HCT116 (cell line): ENCODE measurements at regions not wholly inside any gene's neighbourhood (a gene's known extent, or its start where the extent isn't known, plus 50 kb on each side); places are given as distances from the start of the nearest gene placed in this dataset.

Experiments
- ATAC-seq: fragments of 200-7000 bp; cut with Tn5 transposase; 2 replicates; pipeline ENCODE4 v1.9.1; 2020; ENCODE audit warnings: mild to moderate bottlenecking, moderate library complexity
- BruUV-seq: library from RNA; stranded (reverse); fragments of 400-500 nt; replicated peaks from 2 replicates; lab custom pipeline; 2021; lab: Mats Ljungman, UMichigan
- CTCF ChIA-PET: fragments of 300-600 bp; sonication (Branson Sonifier 250); formaldehyde crosslinking; loops from one replicate; lab custom pipeline; 2021; ENCODE audit warnings: antibody characterized with exemption; lab: Charles Lee
- POLR2A ChIA-PET: fragments of 300-600, 350-600 bp; sonication (Branson Sonifier 250); formaldehyde crosslinking; loops from one replicate; lab custom pipeline; 2021; ENCODE audit warnings: antibody characterized with exemption; lab: Charles Lee
- RAD21 ChIA-PET, 2 experiments: fragments of 300-600 bp; sonication (Branson Sonifier 250); formaldehyde crosslinking; loops; one replicate each; lab custom pipeline; 2023; ENCODE audit warnings: low total read pairs in 2 of 2; ENCODE audit not compliant: uncharacterized antibody in 2 of 2, unreplicated experiment in 2 of 2, low non-redundant PET in 1 of 2; lab: Charles Lee
- DNase-seq: peaks from one replicate; pipeline ENCODE4 v3.0.0-alpha.2; 2010; ENCODE audit warnings: low read depth, low spot score
- H2AFZ ChIP-seq: fragments of 200-600 bp; shearing (Covaris generic), sonication (generic); 2 replicates; pipeline ENCODE4 v1.6.1; 2017; ENCODE audit warnings: low read depth, mixed run types, mixed read lengths, antibody characterized with exemption, low read length; ENCODE audit not compliant: poor library complexity, severe bottlenecking
- H3K27ac ChIP-seq: 2 replicates; pipeline ENCODE4 v1.5.1; 2012; ENCODE audit warnings: low read depth, low read length
- H3K27me3 ChIP-seq: fragments of 200-600 bp; sonication (generic); 2 replicates; pipeline ENCODE4 v1.6.1; 2016; ENCODE audit warnings: mixed run types, low read length, mixed read lengths; ENCODE audit not compliant: insufficient read depth
- H3K36me3 ChIP-seq, 2 experiments: fragments of 200-500 bp in 1 of 2; fragments of 200-600 bp in 1 of 2; sonication (Bioruptor generic) in 1 of 2; sonication (generic) in 1 of 2; 2 replicates each; pipeline versions ENCODE4 v1.5.1 to v1.6.1; 2014 to 2016; ENCODE audit warnings: low read length in 2 of 2, inconsistent platforms in 1 of 2, mixed read lengths in 1 of 2, mixed run types in 1 of 2; ENCODE audit not compliant: insufficient read depth in 2 of 2, control insufficient read depth in 1 of 2
- H3K4me1 ChIP-seq, 2 experiments: fragments of 200-600 bp in 1 of 2; sonication (generic) in 1 of 2; 2 replicates each; pipeline versions ENCODE4 v1.5.1 to v1.6.1; 2012 to 2017; ENCODE audit warnings: low read length in 2 of 2, inconsistent platforms in 1 of 2, mild to moderate bottlenecking in 1 of 2, mixed read lengths in 1 of 2, mixed run types in 1 of 2, moderate library complexity in 1 of 2; ENCODE audit not compliant: insufficient read depth in 2 of 2, control insufficient read depth in 1 of 2
- H3K4me2 ChIP-seq: fragments of 200-600 bp; sonication (generic); 2 replicates; pipeline ENCODE4 v1.6.1; 2017; ENCODE audit warnings: mixed run types, low read length, mixed read lengths
- H3K4me3 ChIP-seq, 2 experiments: fragments of 200-600 bp in 1 of 2; sonication (generic) in 1 of 2; replicated peaks in 1 of 2; 2 replicates each; pipeline ENCODE4 v1.5.1; 2011 to 2016; ENCODE audit warnings: low read length in 2 of 2, control low read depth in 1 of 2, low read depth in 1 of 2, mild to moderate bottlenecking in 1 of 2, mixed read lengths in 1 of 2, mixed run types in 1 of 2
- H3K79me2 ChIP-seq: fragments of 200-600 bp; sonication (generic); 2 replicates; pipeline ENCODE4 v1.6.1; 2017; ENCODE audit warnings: mild to moderate bottlenecking, mixed run types, low read length, moderate library complexity, mixed read lengths; ENCODE audit not compliant: insufficient read depth
- H3K9ac ChIP-seq: fragments of 200-600 bp; sonication (generic); 2 replicates; pipeline ENCODE4 v1.6.1; 2016; ENCODE audit warnings: low read length, mixed read lengths
- H3K9me2 ChIP-seq: fragments of 200-600 bp; sonication (generic), shearing (Covaris generic); 2 replicates; pipeline ENCODE4 v1.6.1; 2017; ENCODE audit warnings: mixed run types, mild to moderate bottlenecking, moderate library complexity; ENCODE audit not compliant: insufficient read depth
- H3K9me3 ChIP-seq, 2 experiments: fragments of 200-500 bp in 1 of 2; fragments of 200-600 bp in 1 of 2; sonication (Bioruptor generic) in 1 of 2; sonication (generic) in 1 of 2; 2 replicates each; pipeline ENCODE4 v1.6.1; 2014 to 2017; ENCODE audit warnings: low read length in 2 of 2, mixed read lengths in 2 of 2, inconsistent platforms in 1 of 2, low read depth in 1 of 2, mild to moderate bottlenecking in 1 of 2, mixed run types in 1 of 2, moderate library complexity in 1 of 2; ENCODE audit not compliant: control insufficient read depth in 1 of 2, insufficient read depth in 1 of 2
- H4K20me1 ChIP-seq: fragments of 200-600 bp; sonication (generic), shearing (Covaris generic); 2 replicates; pipeline ENCODE4 v1.6.1; 2017; ENCODE audit warnings: mixed run types, mild to moderate bottlenecking, moderate library complexity; ENCODE audit not compliant: insufficient read depth
- CBX3 ChIP-seq: IDR thresholded peaks from 2 replicates; pipeline ENCODE4 v1.6.1; 2012; ENCODE audit warnings: low read depth
- EGR1 ChIP-seq: IDR thresholded peaks from 2 replicates; pipeline ENCODE4 v1.6.1; 2012; ENCODE audit warnings: low read depth
- ELF1 ChIP-seq: IDR thresholded peaks from 2 replicates; pipeline ENCODE4 v1.6.1; 2012; ENCODE audit warnings: low read depth, borderline replicate concordance
- POLR2A ChIP-seq: IDR thresholded peaks from 2 replicates; pipeline ENCODE4 v1.7.0; 2011; ENCODE audit warnings: borderline replicate concordance; ENCODE audit not compliant: insufficient read depth, insufficient read length; ENCODE audit errors: extremely low read depth
- POLR2AphosphoS5 ChIP-seq: IDR thresholded peaks from 2 replicates; pipeline ENCODE4 v1.6.1; 2011; ENCODE audit warnings: mild to moderate bottlenecking, low read depth, low read length, moderate library complexity
- SIN3A ChIP-seq: IDR thresholded peaks from 2 replicates; pipeline ENCODE4 v1.6.1; 2012; ENCODE audit warnings: low read depth
- YY1 ChIP-seq: IDR thresholded peaks from 2 replicates; pipeline ENCODE4 v1.6.1; 2011; ENCODE audit warnings: low read length, low read depth, moderate library complexity, mild to moderate bottlenecking; ENCODE audit not compliant: insufficient replicate concordance; ENCODE audit errors: extremely low read depth
- ZFX ChIP-seq: fragments of 450-650 bp; IDR thresholded peaks from 2 replicates; pipeline ENCODE4 v1.6.1; 2017
- intact Hi-C: fragments of 100-400 bp; cut with micrococcal nuclease; formaldehyde crosslinking; loops from 2 replicates; pipeline ENCODE4 v1.10.0; 2022
- TF ChIP-seq, protein P1 (sequence below), 3 experiments: fragments of 200-600 bp in 1 of 3; sonication (generic) in 1 of 3; IDR thresholded peaks in 2 of 3; conservative IDR thresholded peaks in 1 of 3; 2 replicates each; pipeline ENCODE4 v1.5.1; 2012 to 2017; ENCODE audit warnings: low read depth in 2 of 3, low read length in 2 of 3, antibody characterized with exemption in 1 of 3, borderline replicate concordance in 1 of 3, control low read depth in 1 of 3, mild to moderate bottlenecking in 1 of 3, mixed read lengths in 1 of 3, mixed run types in 1 of 3, moderate library complexity in 1 of 3; ENCODE audit not compliant: insufficient read depth in 1 of 3
- TF ChIP-seq, protein P2 (sequence below): IDR thresholded peaks from 2 replicates; pipeline ENCODE4 v1.6.1; 2012

DNA sequence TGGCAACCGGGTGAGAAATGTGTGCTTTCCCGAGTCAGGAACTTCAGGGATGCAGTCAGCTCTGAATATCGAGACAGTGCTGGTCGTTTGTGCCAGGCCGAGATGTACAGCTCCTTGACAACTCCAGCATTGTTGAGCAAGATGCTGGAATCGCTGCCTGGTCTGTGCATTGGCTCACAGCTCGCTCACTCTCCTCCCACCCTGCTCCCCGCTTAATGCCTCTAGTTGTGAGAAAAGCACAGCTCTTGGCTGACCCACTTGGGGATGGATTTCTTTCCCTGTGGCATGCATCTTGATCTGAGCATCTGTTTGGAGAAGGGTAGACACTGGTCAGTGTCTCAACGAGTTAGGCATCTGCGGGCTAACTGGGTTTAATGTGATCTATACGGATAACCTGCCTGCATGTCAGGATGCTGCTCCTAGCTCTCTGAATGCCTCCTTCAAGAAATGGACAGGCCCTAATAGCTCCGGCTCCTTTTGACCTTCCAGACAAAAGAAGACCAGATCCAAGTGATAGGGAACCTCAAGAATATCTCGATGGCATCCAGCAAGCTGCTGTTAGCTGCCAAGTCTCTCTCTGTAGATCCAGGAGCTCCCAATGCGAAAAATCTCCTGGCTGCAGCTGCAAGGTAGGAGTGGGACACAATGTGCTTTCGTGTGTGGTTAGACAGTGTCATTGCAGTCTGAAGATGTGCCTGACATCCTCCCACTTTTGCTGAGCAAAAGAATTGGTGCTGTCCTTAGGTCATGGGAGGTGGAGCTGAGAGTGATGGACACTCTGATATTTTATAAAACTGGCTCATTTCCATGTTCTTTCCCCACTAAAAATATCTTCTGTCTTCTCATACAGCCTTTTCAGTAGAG, 302.2 kb upstream of the TPM1 start:
- RAD21 ChIA-PET, result no interaction called here
- Histone ChIP-seq H3K4me1 (peaks cover 11 to 40% of the 10 kb centered on the region in 2 experiments), H3K4me2 (no peak overlapping the region), H3K9me2 (no peaks in the 10 kb centered on the region), H3K9me3 (no peaks in the 10 kb centered on the region), H3K79me2 (no peaks in the 10 kb centered on the region), H3K36me3 (no peaks in the 10 kb centered on the region), H3K27ac (no peak overlapping the region), H3K27me3 (no peaks in the 10 kb centered on the region), H2AFZ (no peak overlapping the region), H3K9ac (no peak overlapping the region), H4K20me1 (no peaks in the 10 kb centered on the region), H3K4me3 (no peak overlapping the region)
- CTCF ChIA-PET, result interaction anchor here (0.6 to 2.5 kb wide), 2 partner anchors 13 to 27 kb away, joined by 3 to 11 read pairs; no protein-coding TSS in a partner anchor
- intact Hi-C loops, result loop anchor here (5.0 kb wide), 1 partner anchor 348 kb away; the partner anchor contains the start of gene TLN2
- no peak for ATAC-seq
- no TSS peak for BruUV-seq
- TF ChIP-seq ELF1, result no peak
- TF ChIP-seq EGR1, result no peak
- TF ChIP-seq ZFX, result no peak
- TF ChIP-seq POLR2A, result no peak
- TF ChIP-seq POLR2AphosphoS5, result no peak
- TF ChIP-seq, protein P1, sequence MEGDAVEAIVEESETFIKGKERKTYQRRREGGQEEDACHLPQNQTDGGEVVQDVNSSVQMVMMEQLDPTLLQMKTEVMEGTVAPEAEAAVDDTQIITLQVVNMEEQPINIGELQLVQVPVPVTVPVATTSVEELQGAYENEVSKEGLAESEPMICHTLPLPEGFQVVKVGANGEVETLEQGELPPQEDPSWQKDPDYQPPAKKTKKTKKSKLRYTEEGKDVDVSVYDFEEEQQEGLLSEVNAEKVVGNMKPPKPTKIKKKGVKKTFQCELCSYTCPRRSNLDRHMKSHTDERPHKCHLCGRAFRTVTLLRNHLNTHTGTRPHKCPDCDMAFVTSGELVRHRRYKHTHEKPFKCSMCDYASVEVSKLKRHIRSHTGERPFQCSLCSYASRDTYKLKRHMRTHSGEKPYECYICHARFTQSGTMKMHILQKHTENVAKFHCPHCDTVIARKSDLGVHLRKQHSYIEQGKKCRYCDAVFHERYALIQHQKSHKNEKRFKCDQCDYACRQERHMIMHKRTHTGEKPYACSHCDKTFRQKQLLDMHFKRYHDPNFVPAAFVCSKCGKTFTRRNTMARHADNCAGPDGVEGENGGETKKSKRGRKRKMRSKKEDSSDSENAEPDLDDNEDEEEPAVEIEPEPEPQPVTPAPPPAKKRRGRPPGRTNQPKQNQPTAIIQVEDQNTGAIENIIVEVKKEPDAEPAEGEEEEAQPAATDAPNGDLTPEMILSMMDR (IDR thresholded peaks at IDR 0.05 in 2 of 3, conservative IDR thresholded peaks at IDR 0.05 in 1 of 3; ENCODE audit: borderline replicate concordance in 1 of 3, insufficient read depth in 1 of 3, low read depth in 2 of 3, low read length in 2 of 3), result no peak
- TF ChIP-seq YY1, result no peak
- no peak for TF ChIP-seq SIN3A
- TF ChIP-seq, protein P2, sequence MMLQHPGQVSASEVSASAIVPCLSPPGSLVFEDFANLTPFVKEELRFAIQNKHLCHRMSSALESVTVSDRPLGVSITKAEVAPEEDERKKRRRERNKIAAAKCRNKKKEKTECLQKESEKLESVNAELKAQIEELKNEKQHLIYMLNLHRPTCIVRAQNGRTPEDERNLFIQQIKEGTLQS, result no peak
- TF ChIP-seq CBX3, result no peak
- POLR2A ChIA-PET, result interaction anchor here (0.8 kb wide), 1 partner anchor 244 kb away, joined by 3 read pairs; no protein-coding TSS in a partner anchor
- DNase-seq, result no peak
